Activated T-helper 17 cell treated with anti-CD3 and anti-CD28 coated beads, Interleukin-2, amount 50 U/mL, for 72 hours (primary cell): ENCODE measurements at regions not wholly inside any gene's neighbourhood (a gene's known extent, or its start where the extent isn't known, plus 50 kb on each side); places are given as distances from the start of the nearest gene placed in this dataset.

Source experiments
- ATAC-seq: fragments of 150-1000 bp; cut with Tn5 transposase; replicated peaks from 2 replicates; pipeline ENCODE4 v1.10.0; 2021; ENCODE audit warnings: mild to moderate bottlenecking, moderate library complexity
- H3K27ac Mint-ChIP-seq: one replicate; pipeline ENCODE4 v1.8.0; 2022; ENCODE audit warnings: mixed read lengths
- H3K27me3 Mint-ChIP-seq: one replicate; pipeline ENCODE4 v1.8.0; 2022; ENCODE audit warnings: mixed read lengths
- H3K36me3 Mint-ChIP-seq: one replicate; pipeline ENCODE4 v1.8.0; 2022; ENCODE audit warnings: low read depth, mild to moderate bottlenecking, mixed read lengths
- H3K4me1 Mint-ChIP-seq: one replicate; pipeline ENCODE4 v1.8.0; 2022; ENCODE audit warnings: mixed read lengths
- H3K4me3 Mint-ChIP-seq: one replicate; pipeline ENCODE4 v1.8.0; 2022; ENCODE audit warnings: mild to moderate bottlenecking, mixed read lengths
- H3K9me3 Mint-ChIP-seq: one replicate; pipeline ENCODE4 v1.8.0; 2022; ENCODE audit warnings: mixed read lengths

GRCh38 chr2:155169317-155169716, 470.8 kb downstream of the KCNJ3 start:
- peaks cover 4% of the 10 kb centered on the region for H3K9me3 Mint-ChIP-seq
- no peaks in the 10 kb centered on the region for H3K36me3 Mint-ChIP-seq
- no peaks in the 10 kb centered on the region for H3K4me1 Mint-ChIP-seq
- H3K27ac Mint-ChIP-seq, result no peak overlapping the region
- ATAC-seq, result no peak
- no peaks in the 10 kb centered on the region for H3K27me3 Mint-ChIP-seq
- no peak overlapping the region for H3K4me3 Mint-ChIP-seq

GRCh38 chr2:155162494-155162893, 464.0 kb downstream of the KCNJ3 start:
- H3K4me1 Mint-ChIP-seq, result no peaks in the 10 kb centered on the region
- no peaks in the 10 kb centered on the region for H3K9me3 Mint-ChIP-seq
- no peak overlapping the region for H3K4me3 Mint-ChIP-seq
- no peak overlapping the region for H3K27ac Mint-ChIP-seq
- no peaks in the 10 kb centered on the region for H3K27me3 Mint-ChIP-seq
- no peak for ATAC-seq
- H3K36me3 Mint-ChIP-seq, result no peaks in the 10 kb centered on the region

- no peak overlapping the region for H3K4me3 Mint-ChIP-seq
- no peaks in the 10 kb centered on the region for H3K4me1 Mint-ChIP-seq
- H3K9me3 Mint-ChIP-seq, result no peaks in the 10 kb centered on the region
- H3K27ac Mint-ChIP-seq, result no peak overlapping the region
- no peaks in the 10 kb centered on the region for H3K36me3 Mint-ChIP-seq
- no peaks in the 10 kb centered on the region for H3K27me3 Mint-ChIP-seq
- no peak for ATAC-seq
Observed at GRCh38 chr2:155161314-155161713, 462.8 kb downstream of the KCNJ3 start.

GRCh38 chr2:155157711-155158110, 459.2 kb downstream of the KCNJ3 start:
- ATAC-seq, result no peak
- Mint-ChIP-seq H3K36me3 (no peaks in the 10 kb centered on the region), H3K4me3 (no peak overlapping the region), H3K9me3 (no peaks in the 10 kb centered on the region), H3K27ac (no peak overlapping the region), H3K4me1 (no peaks in the 10 kb centered on the region), H3K27me3 (no peaks in the 10 kb centered on the region)

- H3K36me3 Mint-ChIP-seq, result no peaks in the 10 kb centered on the region
- no peak for ATAC-seq
- H3K4me1 Mint-ChIP-seq, result no peaks in the 10 kb centered on the region
- no peak overlapping the region for H3K27ac Mint-ChIP-seq
- no peaks in the 10 kb centered on the region for H3K27me3 Mint-ChIP-seq
- H3K4me3 Mint-ChIP-seq, result no peak overlapping the region
- no peaks in the 10 kb centered on the region for H3K9me3 Mint-ChIP-seq
Observed at GRCh38 chr2:155157065-155157464, 458.6 kb downstream of the KCNJ3 start.

- Mint-ChIP-seq H3K27ac (no peak overlapping the region), H3K4me3 (no peak overlapping the region), H3K4me1 (no peaks in the 10 kb centered on the region), H3K9me3 (no peaks in the 10 kb centered on the region), H3K27me3 (no peaks in the 10 kb centered on the region), H3K36me3 (no peaks in the 10 kb centered on the region)
- ATAC-seq, result no peak
Observed at GRCh38 chr2:155151945-155152344, 453.4 kb downstream of the KCNJ3 start.

GRCh38 chr2:155151472-155151871, 453.0 kb downstream of the KCNJ3 start:
- Mint-ChIP-seq H3K9me3 (no peaks in the 10 kb centered on the region), H3K36me3 (no peaks in the 10 kb centered on the region), H3K4me3 (no peak overlapping the region), H3K4me1 (no peaks in the 10 kb centered on the region), H3K27me3 (no peaks in the 10 kb centered on the region), H3K27ac (no peak overlapping the region)
- ATAC-seq, result no peak

- H3K4me3 Mint-ChIP-seq, result no peak overlapping the region
- no peaks in the 10 kb centered on the region for H3K36me3 Mint-ChIP-seq
- H3K4me1 Mint-ChIP-seq, result no peaks in the 10 kb centered on the region
- no peaks in the 10 kb centered on the region for H3K27me3 Mint-ChIP-seq
- H3K27ac Mint-ChIP-seq, result no peak overlapping the region
- ATAC-seq, result no peak
- H3K9me3 Mint-ChIP-seq, result no peaks in the 10 kb centered on the region
Observed at GRCh38 chr2:155145758-155146229, 447.3 kb downstream of the KCNJ3 start.

GRCh38 chr2:155141418-155141817, 442.9 kb downstream of the KCNJ3 start:
- H3K27ac Mint-ChIP-seq, result no peak overlapping the region
- no peaks in the 10 kb centered on the region for H3K9me3 Mint-ChIP-seq
- no peak overlapping the region for H3K4me3 Mint-ChIP-seq
- no peak for ATAC-seq
- H3K4me1 Mint-ChIP-seq, result no peaks in the 10 kb centered on the region
- H3K36me3 Mint-ChIP-seq, result no peaks in the 10 kb centered on the region
- no peaks in the 10 kb centered on the region for H3K27me3 Mint-ChIP-seq

GRCh38 chr2:155125585-155126230, 427.2 kb downstream of the KCNJ3 start:
- Mint-ChIP-seq H3K4me3 (no peak overlapping the region), H3K36me3 (no peaks in the 10 kb centered on the region), H3K27ac (no peak overlapping the region), H3K27me3 (no peaks in the 10 kb centered on the region), H3K9me3 (peaks cover 6% of the 10 kb centered on the region), H3K4me1 (no peaks in the 10 kb centered on the region)
- ATAC-seq, result no peak

GRCh38 chr2:155115846-155116245, 417.4 kb downstream of the KCNJ3 start:
- Mint-ChIP-seq H3K9me3 (peaks cover 9% of the 10 kb centered on the region), H3K36me3 (no peaks in the 10 kb centered on the region), H3K4me1 (no peaks in the 10 kb centered on the region), H3K27me3 (no peaks in the 10 kb centered on the region), H3K27ac (no peak overlapping the region), H3K4me3 (no peak overlapping the region)
- no peak for ATAC-seq

- Mint-ChIP-seq H3K9me3 (peaks cover 9% of the 10 kb centered on the region), H3K27me3 (no peaks in the 10 kb centered on the region), H3K4me1 (no peaks in the 10 kb centered on the region), H3K4me3 (no peak overlapping the region), H3K27ac (no peak overlapping the region), H3K36me3 (no peaks in the 10 kb centered on the region)
- no peak for ATAC-seq
Observed at GRCh38 chr2:155111070-155111469, 412.6 kb downstream of the KCNJ3 start.

GRCh38 chr2:155109527-155109926, 411.0 kb downstream of the KCNJ3 start:
- Mint-ChIP-seq H3K27ac (no peak overlapping the region), H3K4me1 (no peaks in the 10 kb centered on the region), H3K27me3 (no peaks in the 10 kb centered on the region), H3K4me3 (no peak overlapping the region), H3K9me3 (peaks cover 9% of the 10 kb centered on the region), H3K36me3 (no peaks in the 10 kb centered on the region)
- no peak for ATAC-seq

GRCh38 chr2:155100261-155100660, 401.8 kb downstream of the KCNJ3 start:
- Mint-ChIP-seq H3K36me3 (no peaks in the 10 kb centered on the region), H3K9me3 (peaks cover 20% of the 10 kb centered on the region), H3K4me3 (no peak overlapping the region), H3K27ac (no peak overlapping the region), H3K4me1 (no peaks in the 10 kb centered on the region), H3K27me3 (no peaks in the 10 kb centered on the region)
- no peak for ATAC-seq

GRCh38 chr2:155099784-155100183, 401.3 kb downstream of the KCNJ3 start:
- no peaks in the 10 kb centered on the region for H3K36me3 Mint-ChIP-seq
- no peaks in the 10 kb centered on the region for H3K27me3 Mint-ChIP-seq
- no peak overlapping the region for H3K4me3 Mint-ChIP-seq
- peaks cover 18% of the 10 kb centered on the region for H3K9me3 Mint-ChIP-seq
- ATAC-seq, result no peak
- no peak overlapping the region for H3K27ac Mint-ChIP-seq
- no peaks in the 10 kb centered on the region for H3K4me1 Mint-ChIP-seq

- no peak for ATAC-seq
- H3K4me1 Mint-ChIP-seq, result no peaks in the 10 kb centered on the region
- H3K9me3 Mint-ChIP-seq, result peaks cover 7% of the 10 kb centered on the region
- H3K36me3 Mint-ChIP-seq, result no peaks in the 10 kb centered on the region
- no peak overlapping the region for H3K27ac Mint-ChIP-seq
- no peak overlapping the region for H3K4me3 Mint-ChIP-seq
- H3K27me3 Mint-ChIP-seq, result no peaks in the 10 kb centered on the region
Observed at GRCh38 chr2:155095613-155096012, 397.1 kb downstream of the KCNJ3 start.
